Neural cell (in vitro differentiated cells): ENCODE measurements at regions not wholly inside any gene's neighbourhood (a gene's known extent, or its start where the extent isn't known, plus 50 kb on each side); places are given as distances from the start of the nearest gene placed in this dataset.

Experiments used
- H2AFZ ChIP-seq: fragments of 200-600, 300-800 bp; sonication (generic), shearing (Covaris generic); 2 replicates; pipeline ENCODE4 v1.6.0; 2014; ENCODE audit warnings: low read depth, mild to moderate bottlenecking, antibody characterized with exemption, low read length, moderate library complexity
- H3F3A ChIP-seq: fragments of 200-600 bp; shearing (Covaris generic); 2 replicates; pipeline ENCODE4 v1.6.1; 2016; ENCODE audit warnings: mild to moderate bottlenecking, moderate library complexity, mixed read lengths, antibody characterized with exemption, low read length; ENCODE audit not compliant: insufficient read depth, poor library complexity, severe bottlenecking
- H3K27ac ChIP-seq: fragments of 200-600, 300-800 bp; sonication (generic), shearing (Covaris generic); 2 replicates; pipeline ENCODE4 v1.5.1; 2014; ENCODE audit warnings: mild to moderate bottlenecking, low read length, moderate library complexity
- H3K27me3 ChIP-seq: fragments of 300-800, 200-600 bp; sonication (generic), shearing (Covaris generic); 2 replicates; pipeline ENCODE4 v1.6.0; 2014; ENCODE audit warnings: mild to moderate bottlenecking, low read depth, low read length, moderate library complexity; ENCODE audit not compliant: insufficient read depth
- H3K36me3 ChIP-seq: fragments of 300-800, 200-600 bp; sonication (generic), shearing (Covaris generic); 2 replicates; pipeline ENCODE4 v1.5.1; 2014; ENCODE audit warnings: mild to moderate bottlenecking, antibody characterized with exemption, low read length, moderate library complexity; ENCODE audit not compliant: insufficient read depth
- H3K4me2 ChIP-seq: fragments of 300-800, 200-600 bp; sonication (generic), shearing (Covaris generic); 2 replicates; pipeline ENCODE4 v1.6.0; 2014; ENCODE audit warnings: mild to moderate bottlenecking, low read length
- H3K4me3 ChIP-seq: fragments of 300-800, 200-600 bp; sonication (generic), shearing (Covaris generic); 2 replicates; pipeline ENCODE4 v1.5.1; 2014; ENCODE audit warnings: mild to moderate bottlenecking, low read length, moderate library complexity
- H3K79me2 ChIP-seq: fragments of 200-600 bp; shearing (Covaris generic); replicated peaks from 2 replicates; pipeline ENCODE4 v1.6.0; 2014; ENCODE audit warnings: mild to moderate bottlenecking, low read length, moderate library complexity; ENCODE audit not compliant: insufficient read depth
- H3K9ac ChIP-seq: fragments of 300-800, 200-600 bp; sonication (generic), shearing (Covaris generic); 2 replicates; pipeline ENCODE4 v1.6.1; 2016; ENCODE audit warnings: mild to moderate bottlenecking, low read length, mixed read lengths
- H3K9me2 ChIP-seq: fragments of 200-600 bp; shearing (Covaris generic); 2 replicates; pipeline ENCODE4 v1.6.1; 2016; ENCODE audit warnings: mild to moderate bottlenecking, low read length, mixed read lengths; ENCODE audit not compliant: insufficient read depth
- H3K9me3 ChIP-seq: fragments of 200-600, 300-800 bp; sonication (generic), shearing (Covaris generic); 2 replicates; pipeline ENCODE4 v1.6.1; 2016; ENCODE audit warnings: mild to moderate bottlenecking, mixed run types, low read length, moderate library complexity, mixed read lengths
- H4K20me1 ChIP-seq: fragments of 200-600 bp; shearing (Covaris generic); 2 replicates; pipeline ENCODE4 v1.6.1; 2016; ENCODE audit warnings: mild to moderate bottlenecking, mixed run types; ENCODE audit not compliant: insufficient read depth
- EP300 ChIP-seq: fragments of 450-650 bp; conservative IDR thresholded peaks from 2 replicates; pipeline ENCODE4 v1.6.1; 2014; ENCODE audit warnings: antibody characterized with exemption, mild to moderate bottlenecking, moderate library complexity; ENCODE audit not compliant: poor library complexity, severe bottlenecking
- EZH2 ChIP-seq: fragments of 200-600, 300-800 bp; shearing (Covaris generic), sonication (generic); IDR thresholded peaks from 2 replicates; pipeline ENCODE4 v1.6.1; 2014; ENCODE audit warnings: antibody characterized with exemption, low read length, borderline replicate concordance, mild to moderate bottlenecking; ENCODE audit not compliant: insufficient read depth, poor library complexity, severe bottlenecking
- MXI1 ChIP-seq: fragments of 450-650 bp; conservative IDR thresholded peaks from 2 replicates; pipeline ENCODE4 v1.6.1; 2014; ENCODE audit warnings: antibody characterized with exemption, mild to moderate bottlenecking; ENCODE audit not compliant: poor library complexity, severe bottlenecking
- POLR2AphosphoS5 ChIP-seq: IDR thresholded peaks from 2 replicates; pipeline ENCODE4 v1.6.1; 2012
- RAD21 ChIP-seq: fragments of 450-650 bp; conservative IDR thresholded peaks from 2 replicates; pipeline ENCODE4 v1.6.1; 2014; ENCODE audit warnings: antibody characterized with exemption, mild to moderate bottlenecking, moderate library complexity
- SMC3 ChIP-seq: fragments of 450-650 bp; conservative IDR thresholded peaks from 2 replicates; pipeline ENCODE4 v1.6.1; 2014; ENCODE audit warnings: antibody characterized with exemption, mild to moderate bottlenecking, moderate library complexity; ENCODE audit not compliant: poor library complexity
- TAF1 ChIP-seq: IDR thresholded peaks from 2 replicates; pipeline ENCODE4 v1.6.1; 2012; ENCODE audit warnings: low read depth
- TF ChIP-seq, protein P1 (sequence below): IDR thresholded peaks from 2 replicates; pipeline ENCODE4 v1.6.1; 2012; ENCODE audit warnings: borderline replicate concordance
- TF ChIP-seq, protein P2 (sequence below): fragments of 450-650 bp; IDR thresholded peaks from 2 replicates; pipeline ENCODE4 v1.5.1; 2014; ENCODE audit warnings: antibody characterized with exemption, mild to moderate bottlenecking, moderate library complexity; ENCODE audit not compliant: poor library complexity, severe bottlenecking

DNA sequence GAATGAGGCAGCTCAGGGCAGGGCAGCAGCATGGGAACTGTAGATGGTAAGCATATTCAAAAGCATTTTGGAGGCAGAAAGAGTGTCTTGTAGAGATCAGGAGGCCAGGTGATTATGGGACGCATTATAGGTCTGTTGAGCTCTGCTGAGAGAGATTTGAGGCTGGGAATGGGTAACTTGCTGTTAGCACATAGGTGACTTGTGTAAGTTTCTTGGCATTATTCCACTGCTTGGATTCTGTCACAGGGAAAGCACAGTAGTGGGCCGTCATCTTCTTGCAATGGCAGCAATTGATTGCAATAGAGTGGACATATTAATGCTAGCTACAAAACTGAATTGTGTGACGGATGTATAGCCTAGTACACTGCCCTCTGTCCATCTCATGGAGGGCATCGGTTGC lies 434.3 kb upstream of the IGFBP3 start:
- TF ChIP-seq, protein P1, sequence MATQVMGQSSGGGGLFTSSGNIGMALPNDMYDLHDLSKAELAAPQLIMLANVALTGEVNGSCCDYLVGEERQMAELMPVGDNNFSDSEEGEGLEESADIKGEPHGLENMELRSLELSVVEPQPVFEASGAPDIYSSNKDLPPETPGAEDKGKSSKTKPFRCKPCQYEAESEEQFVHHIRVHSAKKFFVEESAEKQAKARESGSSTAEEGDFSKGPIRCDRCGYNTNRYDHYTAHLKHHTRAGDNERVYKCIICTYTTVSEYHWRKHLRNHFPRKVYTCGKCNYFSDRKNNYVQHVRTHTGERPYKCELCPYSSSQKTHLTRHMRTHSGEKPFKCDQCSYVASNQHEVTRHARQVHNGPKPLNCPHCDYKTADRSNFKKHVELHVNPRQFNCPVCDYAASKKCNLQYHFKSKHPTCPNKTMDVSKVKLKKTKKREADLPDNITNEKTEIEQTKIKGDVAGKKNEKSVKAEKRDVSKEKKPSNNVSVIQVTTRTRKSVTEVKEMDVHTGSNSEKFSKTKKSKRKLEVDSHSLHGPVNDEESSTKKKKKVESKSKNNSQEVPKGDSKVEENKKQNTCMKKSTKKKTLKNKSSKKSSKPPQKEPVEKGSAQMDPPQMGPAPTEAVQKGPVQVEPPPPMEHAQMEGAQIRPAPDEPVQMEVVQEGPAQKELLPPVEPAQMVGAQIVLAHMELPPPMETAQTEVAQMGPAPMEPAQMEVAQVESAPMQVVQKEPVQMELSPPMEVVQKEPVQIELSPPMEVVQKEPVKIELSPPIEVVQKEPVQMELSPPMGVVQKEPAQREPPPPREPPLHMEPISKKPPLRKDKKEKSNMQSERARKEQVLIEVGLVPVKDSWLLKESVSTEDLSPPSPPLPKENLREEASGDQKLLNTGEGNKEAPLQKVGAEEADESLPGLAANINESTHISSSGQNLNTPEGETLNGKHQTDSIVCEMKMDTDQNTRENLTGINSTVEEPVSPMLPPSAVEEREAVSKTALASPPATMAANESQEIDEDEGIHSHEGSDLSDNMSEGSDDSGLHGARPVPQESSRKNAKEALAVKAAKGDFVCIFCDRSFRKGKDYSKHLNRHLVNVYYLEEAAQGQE, result no peak
- TF ChIP-seq MXI1 (no peak), TAF1 (no peak), POLR2AphosphoS5 (no peak), SMC3 (no peak), EZH2 (no peak), RAD21 (no peak), EP300 (no peak)
- TF ChIP-seq, protein P2, sequence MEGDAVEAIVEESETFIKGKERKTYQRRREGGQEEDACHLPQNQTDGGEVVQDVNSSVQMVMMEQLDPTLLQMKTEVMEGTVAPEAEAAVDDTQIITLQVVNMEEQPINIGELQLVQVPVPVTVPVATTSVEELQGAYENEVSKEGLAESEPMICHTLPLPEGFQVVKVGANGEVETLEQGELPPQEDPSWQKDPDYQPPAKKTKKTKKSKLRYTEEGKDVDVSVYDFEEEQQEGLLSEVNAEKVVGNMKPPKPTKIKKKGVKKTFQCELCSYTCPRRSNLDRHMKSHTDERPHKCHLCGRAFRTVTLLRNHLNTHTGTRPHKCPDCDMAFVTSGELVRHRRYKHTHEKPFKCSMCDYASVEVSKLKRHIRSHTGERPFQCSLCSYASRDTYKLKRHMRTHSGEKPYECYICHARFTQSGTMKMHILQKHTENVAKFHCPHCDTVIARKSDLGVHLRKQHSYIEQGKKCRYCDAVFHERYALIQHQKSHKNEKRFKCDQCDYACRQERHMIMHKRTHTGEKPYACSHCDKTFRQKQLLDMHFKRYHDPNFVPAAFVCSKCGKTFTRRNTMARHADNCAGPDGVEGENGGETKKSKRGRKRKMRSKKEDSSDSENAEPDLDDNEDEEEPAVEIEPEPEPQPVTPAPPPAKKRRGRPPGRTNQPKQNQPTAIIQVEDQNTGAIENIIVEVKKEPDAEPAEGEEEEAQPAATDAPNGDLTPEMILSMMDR, result no peak
- Histone ChIP-seq H3K9me3 (no peaks in the 10 kb centered on the region), H4K20me1 (no peaks in the 10 kb centered on the region), H3K27me3 (no peaks in the 10 kb centered on the region), H3K27ac (no peak overlapping the region), H3K9me2 (no peaks in the 10 kb centered on the region), H2AFZ (no peak overlapping the region), H3K79me2 (no peaks in the 10 kb centered on the region), H3F3A (no peaks in the 10 kb centered on the region), H3K36me3 (no peaks in the 10 kb centered on the region), H3K4me2 (no peak overlapping the region), H3K9ac (no peak overlapping the region), H3K4me3 (no peak overlapping the region)

DNA sequence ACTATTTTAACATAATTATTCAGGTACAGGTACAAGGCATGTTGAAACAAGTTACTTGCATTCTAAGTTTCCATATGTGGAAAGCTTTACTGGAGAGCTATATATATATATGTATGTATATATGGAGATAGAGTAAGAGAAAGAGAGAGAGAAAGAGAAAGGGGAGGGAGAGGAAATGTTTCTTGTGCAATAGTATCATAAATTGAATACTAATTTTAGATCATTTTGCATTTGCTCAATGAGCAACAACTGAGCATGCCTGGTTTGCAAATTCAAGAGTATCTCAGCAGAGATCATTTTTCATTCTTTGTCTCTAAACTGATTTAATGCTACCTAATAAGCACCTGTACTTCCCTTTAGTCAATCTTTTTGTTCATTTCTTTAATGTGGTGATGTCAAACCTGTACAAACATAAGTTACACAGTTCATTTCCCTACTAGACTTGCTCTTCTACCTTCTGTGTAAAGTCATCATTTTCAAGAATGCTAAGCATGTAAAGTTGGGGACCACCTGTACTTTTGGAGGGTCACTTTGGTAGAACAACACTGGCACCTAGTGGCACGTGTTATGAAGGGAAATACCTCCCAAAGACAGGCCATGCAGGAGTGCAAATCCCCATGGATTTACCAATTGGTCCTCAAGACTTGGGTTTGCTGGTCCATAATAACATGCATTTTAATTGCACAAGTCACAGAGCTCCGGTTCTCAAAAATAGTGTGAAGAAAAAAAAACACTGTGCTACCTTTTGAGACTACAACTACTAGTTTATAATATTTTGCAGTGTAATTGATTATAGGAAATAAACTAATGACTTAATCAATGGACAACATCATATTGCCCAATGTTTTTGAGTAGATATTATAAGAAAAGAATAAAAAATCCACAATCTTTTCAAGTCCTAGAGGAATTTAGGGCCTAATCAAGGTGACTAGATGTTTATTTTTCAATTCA lies 431.2 kb upstream of the IGFBP3 start:
- Histone ChIP-seq H2AFZ (no peak overlapping the region), H3K27ac (no peak overlapping the region), H3K36me3 (no peaks in the 10 kb centered on the region), H3K9me3 (no peaks in the 10 kb centered on the region), H3K9me2 (no peaks in the 10 kb centered on the region), H3K27me3 (no peaks in the 10 kb centered on the region), H3F3A (no peaks in the 10 kb centered on the region), H3K4me3 (no peak overlapping the region), H3K9ac (no peak overlapping the region), H4K20me1 (no peaks in the 10 kb centered on the region), H3K79me2 (no peaks in the 10 kb centered on the region), H3K4me2 (no peak overlapping the region)
- TF ChIP-seq MXI1 (no peak), RAD21 (peak; percentile 86), EZH2 (no peak), POLR2AphosphoS5 (no peak), SMC3 (peak; percentile 89)
- TF ChIP-seq, protein P2, result peak; percentile 85
